ENCODE measurements at regions not wholly inside any gene's neighbourhood (a gene's known extent, or its start where the extent isn't known, plus 50 kb on each side); places are given as distances from the start of the nearest gene placed in this dataset.

GRCh38 chr11:106344966-106345365 lies 267.5 kb downstream of the AASDHPPT start:
- TF ChIP-seq CTCF (IDR thresholded peaks at IDR 0.05; ENCODE audit: low read depth, low read length, poor library complexity, severe bottlenecking) (no peak), EZH2phosphoT487 (IDR thresholded peaks at IDR 0.05; ENCODE audit: borderline replicate concordance, low read length) (no peak)
